ENCODE measurements at regions not wholly inside any gene's neighbourhood (a gene's known extent, or its start where the extent isn't known, plus 50 kb on each side); places are given as distances from the start of the nearest gene placed in this dataset.

DNA sequence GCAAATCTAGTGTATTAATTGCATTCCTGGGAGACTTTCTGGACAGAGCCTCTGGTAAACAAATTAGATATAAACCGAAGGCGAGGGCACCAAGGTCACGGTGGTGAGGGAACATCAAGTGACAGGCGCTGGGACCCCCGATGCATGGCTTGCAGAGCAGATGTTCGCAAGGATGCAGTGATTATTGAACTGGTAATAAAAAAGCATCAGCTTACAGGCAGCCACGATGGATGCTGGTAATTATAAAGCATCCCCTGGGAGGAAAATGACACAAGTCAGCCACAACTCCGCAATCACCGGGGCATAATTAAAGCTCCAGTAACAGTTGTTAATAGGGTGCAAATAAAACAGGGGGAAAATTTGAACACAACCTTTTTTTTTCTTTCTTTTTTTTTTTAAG is 231.1 kb upstream of the DPH6 start:
- no TSS peak for BruUV-seq (replicated peaks)

DNA sequence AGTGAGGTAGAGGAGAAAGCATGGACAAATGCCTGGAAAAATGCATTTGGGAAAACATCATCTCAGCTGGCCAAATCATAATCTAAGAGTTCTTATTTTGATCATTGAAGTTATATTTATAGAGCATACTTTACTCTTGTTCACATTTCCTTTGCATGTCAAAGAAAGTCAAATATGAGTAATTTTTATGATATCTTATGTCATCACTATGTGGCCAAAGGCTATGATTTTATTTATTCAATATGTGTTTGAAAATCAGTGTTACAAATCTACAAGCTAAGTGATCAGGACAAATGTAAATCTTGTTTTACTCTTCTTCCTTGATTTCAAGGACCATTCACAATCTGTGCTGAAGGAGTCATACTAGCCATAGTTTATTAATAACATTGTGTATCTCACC is 237.2 kb upstream of the DPH6 start:
- H3F3A ChIP-seq (ENCODE audit: insufficient read depth, low read depth): no peaks in the 10 kb centered on the region
- no peak overlapping the region for H3K27ac ChIP-seq
- TF ChIP-seq, protein P1, sequence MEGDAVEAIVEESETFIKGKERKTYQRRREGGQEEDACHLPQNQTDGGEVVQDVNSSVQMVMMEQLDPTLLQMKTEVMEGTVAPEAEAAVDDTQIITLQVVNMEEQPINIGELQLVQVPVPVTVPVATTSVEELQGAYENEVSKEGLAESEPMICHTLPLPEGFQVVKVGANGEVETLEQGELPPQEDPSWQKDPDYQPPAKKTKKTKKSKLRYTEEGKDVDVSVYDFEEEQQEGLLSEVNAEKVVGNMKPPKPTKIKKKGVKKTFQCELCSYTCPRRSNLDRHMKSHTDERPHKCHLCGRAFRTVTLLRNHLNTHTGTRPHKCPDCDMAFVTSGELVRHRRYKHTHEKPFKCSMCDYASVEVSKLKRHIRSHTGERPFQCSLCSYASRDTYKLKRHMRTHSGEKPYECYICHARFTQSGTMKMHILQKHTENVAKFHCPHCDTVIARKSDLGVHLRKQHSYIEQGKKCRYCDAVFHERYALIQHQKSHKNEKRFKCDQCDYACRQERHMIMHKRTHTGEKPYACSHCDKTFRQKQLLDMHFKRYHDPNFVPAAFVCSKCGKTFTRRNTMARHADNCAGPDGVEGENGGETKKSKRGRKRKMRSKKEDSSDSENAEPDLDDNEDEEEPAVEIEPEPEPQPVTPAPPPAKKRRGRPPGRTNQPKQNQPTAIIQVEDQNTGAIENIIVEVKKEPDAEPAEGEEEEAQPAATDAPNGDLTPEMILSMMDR (conservative IDR thresholded peaks at IDR 0.05): no peak
- no peak for TF ChIP-seq EZH2 (IDR thresholded peaks at IDR 0.05; ENCODE audit: low read depth)
- H3K4me3 ChIP-seq: no peak overlapping the region
- ChIA-PET POLR2A (ENCODE audit: unreplicated experiment) (no interaction called here), CTCF (no interaction called here)
- H3K9me2 ChIP-seq (ENCODE audit: insufficient read depth): no peaks in the 10 kb centered on the region
- H3K27me3 ChIP-seq (ENCODE audit: insufficient read depth, low read depth): no peaks in the 10 kb centered on the region
- H3K4me1 ChIP-seq (replicated peaks; ENCODE audit: insufficient read depth): no peaks in the 10 kb centered on the region
- no TSS peak for BruUV-seq (replicated peaks)
- no peak overlapping the region for H3K4me2 ChIP-seq
- DNase-seq: no peak
- intact Hi-C loops (cut with micrococcal nuclease; ENCODE audit: unreplicated experiment): no loop called here
- no peak overlapping the region for H2AFZ ChIP-seq
- H4K20me1 ChIP-seq (ENCODE audit: insufficient read depth): no peaks in the 10 kb centered on the region
- H3K79me2 ChIP-seq (ENCODE audit: low read depth): no peaks in the 10 kb centered on the region
- H3K36me3 ChIP-seq (ENCODE audit: low read depth): no peaks in the 10 kb centered on the region
- no peaks in the 10 kb centered on the region for H3K9me3 ChIP-seq (ENCODE audit: insufficient read depth, low read depth)

More for the DNA sequence above, 231.1 kb upstream of the DPH6 start:
- no peaks in the 10 kb centered on the region for H3K27me3 ChIP-seq (ENCODE audit: insufficient read depth, low read depth)
- H3K27ac ChIP-seq: no peak overlapping the region
- no peak overlapping the region for H3K4me3 ChIP-seq
- H3K9me2 ChIP-seq (ENCODE audit: insufficient read depth): no peaks in the 10 kb centered on the region
- H3K9me3 ChIP-seq (ENCODE audit: insufficient read depth, low read depth): no peaks in the 10 kb centered on the region
- H3K79me2 ChIP-seq (ENCODE audit: low read depth): no peaks in the 10 kb centered on the region
- no peaks in the 10 kb centered on the region for H3K36me3 ChIP-seq (ENCODE audit: low read depth)
- CTCF ChIA-PET: no interaction called here
- TF ChIP-seq EZH2 (IDR thresholded peaks at IDR 0.05; ENCODE audit: low read depth): no peak
- TF ChIP-seq, protein P1 (conservative IDR thresholded peaks at IDR 0.05): no peak
- no peaks in the 10 kb centered on the region for H4K20me1 ChIP-seq (ENCODE audit: insufficient read depth)
- H2AFZ ChIP-seq: no peak overlapping the region
- no peak for DNase-seq
- no peaks in the 10 kb centered on the region for H3K4me1 ChIP-seq (replicated peaks; ENCODE audit: insufficient read depth)
- H3F3A ChIP-seq (ENCODE audit: insufficient read depth, low read depth): no peaks in the 10 kb centered on the region
- POLR2A ChIA-PET (ENCODE audit: unreplicated experiment): no interaction called here
- intact Hi-C loops (cut with micrococcal nuclease; ENCODE audit: unreplicated experiment): no loop called here
- H3K4me2 ChIP-seq: no peak overlapping the region

DNA sequence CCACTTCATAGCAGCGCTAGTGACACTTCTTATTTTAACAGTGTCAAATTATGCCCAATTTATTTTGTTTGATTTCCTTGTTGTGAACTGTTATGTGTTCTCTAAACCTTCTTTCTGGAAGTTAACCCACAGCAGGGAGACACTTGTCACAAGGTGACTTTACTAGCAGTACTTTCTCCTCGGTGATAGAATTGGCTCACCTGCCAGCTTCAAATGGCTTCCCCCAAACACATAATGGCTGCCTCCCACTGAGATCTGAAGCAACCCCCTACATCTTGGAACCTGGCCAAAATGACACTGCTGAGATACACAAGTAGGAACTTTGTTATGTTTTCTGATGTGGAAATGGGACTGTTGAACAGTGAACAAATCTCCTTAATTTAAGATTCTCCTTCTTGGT is 238.8 kb upstream of the DPH6 start:
- CTCF ChIA-PET: no interaction called here
- intact Hi-C loops (cut with micrococcal nuclease; ENCODE audit: unreplicated experiment): no loop called here
- Histone ChIP-seq H2AFZ (no peak overlapping the region), H3K79me2 (ENCODE audit: low read depth) (no peaks in the 10 kb centered on the region), H3K9me2 (ENCODE audit: insufficient read depth) (no peaks in the 10 kb centered on the region), H3K9me3 (ENCODE audit: insufficient read depth, low read depth) (no peaks in the 10 kb centered on the region), H3K4me3 (no peak overlapping the region), H4K20me1 (ENCODE audit: insufficient read depth) (no peaks in the 10 kb centered on the region), H3K27me3 (ENCODE audit: insufficient read depth, low read depth) (no peaks in the 10 kb centered on the region), H3F3A (ENCODE audit: insufficient read depth, low read depth) (no peaks in the 10 kb centered on the region), H3K27ac (no peak overlapping the region), H3K36me3 (ENCODE audit: low read depth) (no peaks in the 10 kb centered on the region), H3K4me1 (replicated peaks; ENCODE audit: insufficient read depth) (no peaks in the 10 kb centered on the region), H3K4me2 (no peak overlapping the region)
- TF ChIP-seq, protein P1 (conservative IDR thresholded peaks at IDR 0.05): no peak
- no peak for TF ChIP-seq EZH2 (IDR thresholded peaks at IDR 0.05; ENCODE audit: low read depth)
- BruUV-seq (replicated peaks): no TSS peak
- DNase-seq: no peak
- POLR2A ChIA-PET (ENCODE audit: unreplicated experiment): no interaction called here

Measured in PC-9 (cell line).